Erythroblast (primary cell): ENCODE measurements at regions not wholly inside any gene's neighbourhood (a gene's known extent, or its start where the extent isn't known, plus 50 kb on each side); places are given as distances from the start of the nearest gene placed in this dataset.

ENCODE experiments used
- GATA1 ChIP-seq: IDR thresholded peaks from 2 replicates; pipeline ENCODE4 v1.6.1; 2011; ENCODE audit warnings: low read depth, mild to moderate bottlenecking, control low read depth, low read length, moderate library complexity
- POLR2A ChIP-seq: IDR thresholded peaks from 2 replicates; pipeline ENCODE4 v1.6.1; 2011; ENCODE audit warnings: mild to moderate bottlenecking, low read length

GRCh38 chr4:74618659-74619058 lies 173.7 kb downstream of the AREG start:
- no peak for TF ChIP-seq POLR2A
- TF ChIP-seq GATA1: no peak
